HL-60 (cell line): ENCODE measurements at regions not wholly inside any gene's neighbourhood (a gene's known extent, or its start where the extent isn't known, plus 50 kb on each side); places are given as distances from the start of the nearest gene placed in this dataset.

Experiments used
- DNase-seq, 2 experiments: peaks; one replicate each; pipeline ENCODE4 v3.0.0-alpha.2; 2010 to 2020; ENCODE audit warnings: low read depth in 1 of 2, low spot score in 1 of 2
- H3K27ac ChIP-seq: fragments of 250-450 bp; sonication (Bioruptor Pico); replicated peaks from 2 replicates; pipeline ENCODE4 v1.5.1; 2020; ENCODE audit warnings: mild to moderate bottlenecking, moderate library complexity
- H3K27me3 ChIP-seq: fragments of 250-450 bp; sonication (Bioruptor Pico); 2 replicates; pipeline ENCODE4 v1.5.1; 2021; ENCODE audit warnings: mild to moderate bottlenecking, moderate library complexity; ENCODE audit not compliant: insufficient read depth, poor library complexity, severe bottlenecking
- H3K4me3 ChIP-seq: replicated peaks from 2 replicates; pipeline ENCODE4 v1.5.1; 2011; ENCODE audit warnings: mild to moderate bottlenecking, control low read depth, low read length; ENCODE audit not compliant: insufficient read depth
- GABPA ChIP-seq: IDR thresholded peaks from 2 replicates; pipeline ENCODE4 v1.6.1; 2012; ENCODE audit warnings: low read depth
- POLR2AphosphoS5 ChIP-seq: IDR thresholded peaks from 2 replicates; pipeline ENCODE4 v1.6.1; 2012; ENCODE audit warnings: low read depth
- SPI1 ChIP-seq: IDR thresholded peaks from 2 replicates; pipeline ENCODE4 v1.6.1; 2012; ENCODE audit warnings: low read depth, mild to moderate bottlenecking, borderline replicate concordance
- TF ChIP-seq, protein P1 (sequence below): IDR thresholded peaks from 2 replicates; pipeline ENCODE4 v1.6.1; 2012; ENCODE audit warnings: low read depth; ENCODE audit not compliant: insufficient replicate concordance
- TF ChIP-seq, protein P2 (sequence below): IDR thresholded peaks from one replicate; pipeline ENCODE4 v1.5.1; 2011; ENCODE audit warnings: low read length, control low read depth, inconsistent platforms; ENCODE audit not compliant: insufficient read depth

DNA sequence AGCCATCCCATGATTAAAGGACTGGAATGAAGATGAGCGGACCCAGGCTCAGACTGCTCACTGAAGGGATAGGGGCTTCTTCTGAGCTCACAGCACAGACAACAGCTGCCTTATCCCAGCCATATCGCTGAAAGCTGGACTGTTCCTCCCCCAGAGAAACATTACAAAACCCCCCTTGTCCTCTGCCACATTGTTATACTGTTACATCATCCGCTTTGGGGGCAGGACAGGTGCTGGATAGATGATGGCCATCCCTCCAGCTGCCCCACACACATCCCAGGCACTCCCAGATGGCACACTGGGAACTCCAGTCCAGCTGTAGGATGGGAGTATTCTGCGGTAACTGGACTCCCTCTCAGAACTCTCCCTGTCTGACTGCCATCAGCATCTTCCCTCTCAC lies 58.7 kb upstream of the BTRC start:
- no peak overlapping the region for H3K27ac ChIP-seq
- DNase-seq = no peak
- TF ChIP-seq SPI1 (no peak), GABPA (no peak), POLR2AphosphoS5 (no peak)
- TF ChIP-seq, protein P1, sequence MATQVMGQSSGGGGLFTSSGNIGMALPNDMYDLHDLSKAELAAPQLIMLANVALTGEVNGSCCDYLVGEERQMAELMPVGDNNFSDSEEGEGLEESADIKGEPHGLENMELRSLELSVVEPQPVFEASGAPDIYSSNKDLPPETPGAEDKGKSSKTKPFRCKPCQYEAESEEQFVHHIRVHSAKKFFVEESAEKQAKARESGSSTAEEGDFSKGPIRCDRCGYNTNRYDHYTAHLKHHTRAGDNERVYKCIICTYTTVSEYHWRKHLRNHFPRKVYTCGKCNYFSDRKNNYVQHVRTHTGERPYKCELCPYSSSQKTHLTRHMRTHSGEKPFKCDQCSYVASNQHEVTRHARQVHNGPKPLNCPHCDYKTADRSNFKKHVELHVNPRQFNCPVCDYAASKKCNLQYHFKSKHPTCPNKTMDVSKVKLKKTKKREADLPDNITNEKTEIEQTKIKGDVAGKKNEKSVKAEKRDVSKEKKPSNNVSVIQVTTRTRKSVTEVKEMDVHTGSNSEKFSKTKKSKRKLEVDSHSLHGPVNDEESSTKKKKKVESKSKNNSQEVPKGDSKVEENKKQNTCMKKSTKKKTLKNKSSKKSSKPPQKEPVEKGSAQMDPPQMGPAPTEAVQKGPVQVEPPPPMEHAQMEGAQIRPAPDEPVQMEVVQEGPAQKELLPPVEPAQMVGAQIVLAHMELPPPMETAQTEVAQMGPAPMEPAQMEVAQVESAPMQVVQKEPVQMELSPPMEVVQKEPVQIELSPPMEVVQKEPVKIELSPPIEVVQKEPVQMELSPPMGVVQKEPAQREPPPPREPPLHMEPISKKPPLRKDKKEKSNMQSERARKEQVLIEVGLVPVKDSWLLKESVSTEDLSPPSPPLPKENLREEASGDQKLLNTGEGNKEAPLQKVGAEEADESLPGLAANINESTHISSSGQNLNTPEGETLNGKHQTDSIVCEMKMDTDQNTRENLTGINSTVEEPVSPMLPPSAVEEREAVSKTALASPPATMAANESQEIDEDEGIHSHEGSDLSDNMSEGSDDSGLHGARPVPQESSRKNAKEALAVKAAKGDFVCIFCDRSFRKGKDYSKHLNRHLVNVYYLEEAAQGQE = no peak
- TF ChIP-seq, protein P2, sequence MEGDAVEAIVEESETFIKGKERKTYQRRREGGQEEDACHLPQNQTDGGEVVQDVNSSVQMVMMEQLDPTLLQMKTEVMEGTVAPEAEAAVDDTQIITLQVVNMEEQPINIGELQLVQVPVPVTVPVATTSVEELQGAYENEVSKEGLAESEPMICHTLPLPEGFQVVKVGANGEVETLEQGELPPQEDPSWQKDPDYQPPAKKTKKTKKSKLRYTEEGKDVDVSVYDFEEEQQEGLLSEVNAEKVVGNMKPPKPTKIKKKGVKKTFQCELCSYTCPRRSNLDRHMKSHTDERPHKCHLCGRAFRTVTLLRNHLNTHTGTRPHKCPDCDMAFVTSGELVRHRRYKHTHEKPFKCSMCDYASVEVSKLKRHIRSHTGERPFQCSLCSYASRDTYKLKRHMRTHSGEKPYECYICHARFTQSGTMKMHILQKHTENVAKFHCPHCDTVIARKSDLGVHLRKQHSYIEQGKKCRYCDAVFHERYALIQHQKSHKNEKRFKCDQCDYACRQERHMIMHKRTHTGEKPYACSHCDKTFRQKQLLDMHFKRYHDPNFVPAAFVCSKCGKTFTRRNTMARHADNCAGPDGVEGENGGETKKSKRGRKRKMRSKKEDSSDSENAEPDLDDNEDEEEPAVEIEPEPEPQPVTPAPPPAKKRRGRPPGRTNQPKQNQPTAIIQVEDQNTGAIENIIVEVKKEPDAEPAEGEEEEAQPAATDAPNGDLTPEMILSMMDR = no peak
- no peak overlapping the region for H3K4me3 ChIP-seq
- H3K27me3 ChIP-seq = peaks cover 47% of the 10 kb centered on the region

GRCh38 chr10:101297901-101298486 lies 56.0 kb upstream of the BTRC start:
- DNase-seq = peak; percentile 21 to 51
- no peak for TF ChIP-seq POLR2AphosphoS5
- TF ChIP-seq, protein P2 = peak; percentile 83
- TF ChIP-seq SPI1 = no peak
- no peak for TF ChIP-seq GABPA
- TF ChIP-seq, protein P1 = no peak
- peaks cover 27% of the 10 kb centered on the region for H3K27me3 ChIP-seq
- no peak overlapping the region for H3K27ac ChIP-seq
- no peak overlapping the region for H3K4me3 ChIP-seq

DNA sequence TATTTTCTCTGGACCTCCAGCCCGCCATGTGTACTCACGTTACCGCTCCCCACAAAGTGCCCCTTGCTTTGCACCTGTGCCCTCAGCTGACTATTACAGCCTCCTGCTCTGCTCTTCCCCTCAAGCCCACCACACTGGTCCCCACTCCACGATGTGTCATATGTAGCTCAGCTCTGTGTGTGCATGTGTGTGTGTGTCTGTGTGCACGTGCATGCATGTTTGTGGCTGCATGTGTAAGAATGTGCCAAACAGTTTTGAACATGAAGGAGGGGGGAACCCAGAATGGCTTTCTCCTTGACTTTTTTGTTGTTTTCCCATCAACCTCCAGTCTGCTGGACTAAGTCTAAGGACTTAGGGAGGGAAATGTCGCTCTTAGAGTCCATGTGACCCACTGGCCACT lies 54.8 kb upstream of the BTRC start:
- H3K27ac ChIP-seq = no peak overlapping the region
- H3K27me3 ChIP-seq = peaks cover 17% of the 10 kb centered on the region
- no peak for DNase-seq
- no peak overlapping the region for H3K4me3 ChIP-seq
- no peak for TF ChIP-seq GABPA
- no peak for TF ChIP-seq POLR2AphosphoS5
- TF ChIP-seq SPI1 = no peak
- TF ChIP-seq, protein P1 = no peak
- TF ChIP-seq, protein P2 = no peak
